Suprapubic skin (tissue), 4 donors: ENCODE measurements at regions not wholly inside any gene's neighbourhood (a gene's known extent, or its start where the extent isn't known, plus 50 kb on each side); places are given as distances from the start of the nearest gene placed in this dataset.
A peak's percentile ranks its signal among the peaks of the same experiment; 100 is the strongest.

Experiments
- DNase-seq, 2 donors: peaks; one replicate each; pipeline ENCODE4 v3.0.0-alpha.2; 2019; ENCODE audit warnings: low spot score in 2 of 2
- H3K27ac ChIP-seq: fragments of 200-600 bp; sonication (generic); one replicate; pipeline ENCODE4 v1.5.1; 2019
- H3K27me3 ChIP-seq: fragments of 200-600 bp; sonication (generic); one replicate; pipeline ENCODE4 v1.5.1; 2019
- H3K36me3 ChIP-seq: fragments of 200-600 bp; sonication (generic); one replicate; pipeline ENCODE4 v1.5.1; 2019
- H3K4me1 ChIP-seq: fragments of 200-600 bp; sonication (generic); one replicate; pipeline ENCODE4 v1.5.1; 2019
- H3K4me3 ChIP-seq: fragments of 200-600 bp; sonication (generic); one replicate; pipeline ENCODE4 v1.5.1; 2019; ENCODE audit warnings: mild to moderate bottlenecking
- H3K9me3 ChIP-seq: fragments of 200-600 bp; sonication (generic); one replicate; pipeline ENCODE4 v1.5.1; 2019
- EP300 ChIP-seq: sonication (generic); formaldehyde crosslinking; IDR thresholded peaks from one replicate; pipeline ENCODE4 v1.6.1; 2017; ENCODE audit warnings: antibody characterized with exemption
- POLR2A ChIP-seq, 2 donors: fragments of 450-650 bp; IDR thresholded peaks; one replicate each; pipeline ENCODE4 v1.6.1; 2017; ENCODE audit warnings: antibody characterized with exemption in 2 of 2, mild to moderate bottlenecking in 2 of 2, moderate library complexity in 2 of 2
- POLR2AphosphoS5 ChIP-seq, 3 donors: sonication (generic); formaldehyde crosslinking; IDR thresholded peaks; one replicate each; pipeline ENCODE4 v1.6.1; 2017; ENCODE audit warnings: antibody characterized with exemption in 3 of 3
- WGBS: methylation state at CpG from one replicate; pipeline ENCODE4 v1.1.5; 2018; 5-methylcytosine and 5-hydroxymethylcytosine counted together
- TF ChIP-seq, protein P1 (sequence below), 2 donors: fragments of 200-600 bp in 1 of 2; fragments of 450-650 bp in 1 of 2; sonication (generic) in 1 of 2; IDR thresholded peaks; one replicate each; pipeline ENCODE4 v1.5.1; 2016 to 2019; ENCODE audit warnings: antibody characterized with exemption in 2 of 2, mild to moderate bottlenecking in 1 of 2, moderate library complexity in 1 of 2

- peak; percentile 26 to 39 for DNase-seq
- H3K4me1 ChIP-seq: peaks cover 16% of the 10 kb centered on the region
- TF ChIP-seq POLR2AphosphoS5 (IDR thresholded peaks at IDR 0.05) (no peak), EP300 (no peak)
- H3K4me3 ChIP-seq: no peak overlapping the region
- no peak overlapping the region for H3K27ac ChIP-seq
- no peaks in the 10 kb centered on the region for H3K36me3 ChIP-seq
- WGBS: 88% methylated on average over 10 of the region's 10 CpGs
- no peaks in the 10 kb centered on the region for H3K9me3 ChIP-seq
- no peaks in the 10 kb centered on the region for H3K27me3 ChIP-seq
Measured at GRCh38 chr15:31474059-31474868, 147.6 kb downstream of the KLF13 start.

DNA sequence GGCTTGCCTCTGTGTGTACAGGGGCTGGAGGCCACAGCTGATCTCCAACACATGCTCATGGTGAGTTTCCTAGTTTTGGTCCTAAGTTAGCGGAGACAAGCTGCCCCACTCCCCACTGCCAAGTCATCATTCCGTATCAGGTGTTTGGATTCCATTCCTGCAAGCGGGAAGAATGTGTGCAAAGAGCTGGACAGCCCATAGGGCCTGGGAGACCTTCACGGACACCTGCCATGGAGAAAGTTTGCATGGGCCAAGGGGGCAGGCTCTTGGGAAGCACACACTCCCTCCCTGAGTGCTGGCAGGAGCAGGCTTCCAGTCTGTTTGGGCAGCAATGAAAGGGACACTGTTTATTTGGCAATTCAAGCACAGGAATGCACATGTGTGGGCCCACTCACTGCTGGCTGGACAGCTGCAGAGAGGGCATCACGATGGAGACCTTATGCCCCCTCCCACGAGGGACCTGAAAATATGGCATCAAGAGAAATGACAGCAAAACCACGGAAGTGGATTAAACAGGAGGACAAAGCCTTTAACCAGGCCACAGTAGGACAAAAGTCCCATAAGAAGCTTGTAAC lies 149.7 kb downstream of the KLF13 start:
- WGBS: 69% methylated on average over 7 of the region's 7 CpGs
- no peaks in the 10 kb centered on the region for H3K27me3 ChIP-seq
- H3K27ac ChIP-seq: no peak overlapping the region
- H3K4me3 ChIP-seq: no peak overlapping the region
- TF ChIP-seq EP300: no peak
- TF ChIP-seq POLR2A (IDR thresholded peaks at IDR 0.05): no peak
- TF ChIP-seq POLR2AphosphoS5 (IDR thresholded peaks at IDR 0.05): no peak
- TF ChIP-seq, protein P1, sequence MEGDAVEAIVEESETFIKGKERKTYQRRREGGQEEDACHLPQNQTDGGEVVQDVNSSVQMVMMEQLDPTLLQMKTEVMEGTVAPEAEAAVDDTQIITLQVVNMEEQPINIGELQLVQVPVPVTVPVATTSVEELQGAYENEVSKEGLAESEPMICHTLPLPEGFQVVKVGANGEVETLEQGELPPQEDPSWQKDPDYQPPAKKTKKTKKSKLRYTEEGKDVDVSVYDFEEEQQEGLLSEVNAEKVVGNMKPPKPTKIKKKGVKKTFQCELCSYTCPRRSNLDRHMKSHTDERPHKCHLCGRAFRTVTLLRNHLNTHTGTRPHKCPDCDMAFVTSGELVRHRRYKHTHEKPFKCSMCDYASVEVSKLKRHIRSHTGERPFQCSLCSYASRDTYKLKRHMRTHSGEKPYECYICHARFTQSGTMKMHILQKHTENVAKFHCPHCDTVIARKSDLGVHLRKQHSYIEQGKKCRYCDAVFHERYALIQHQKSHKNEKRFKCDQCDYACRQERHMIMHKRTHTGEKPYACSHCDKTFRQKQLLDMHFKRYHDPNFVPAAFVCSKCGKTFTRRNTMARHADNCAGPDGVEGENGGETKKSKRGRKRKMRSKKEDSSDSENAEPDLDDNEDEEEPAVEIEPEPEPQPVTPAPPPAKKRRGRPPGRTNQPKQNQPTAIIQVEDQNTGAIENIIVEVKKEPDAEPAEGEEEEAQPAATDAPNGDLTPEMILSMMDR (IDR thresholded peaks at IDR 0.05): no peak
- no peaks in the 10 kb centered on the region for H3K36me3 ChIP-seq
- H3K4me1 ChIP-seq: peaks cover 26% of the 10 kb centered on the region
- no peaks in the 10 kb centered on the region for H3K9me3 ChIP-seq
- DNase-seq: peak; percentile 31 to 47

DNA sequence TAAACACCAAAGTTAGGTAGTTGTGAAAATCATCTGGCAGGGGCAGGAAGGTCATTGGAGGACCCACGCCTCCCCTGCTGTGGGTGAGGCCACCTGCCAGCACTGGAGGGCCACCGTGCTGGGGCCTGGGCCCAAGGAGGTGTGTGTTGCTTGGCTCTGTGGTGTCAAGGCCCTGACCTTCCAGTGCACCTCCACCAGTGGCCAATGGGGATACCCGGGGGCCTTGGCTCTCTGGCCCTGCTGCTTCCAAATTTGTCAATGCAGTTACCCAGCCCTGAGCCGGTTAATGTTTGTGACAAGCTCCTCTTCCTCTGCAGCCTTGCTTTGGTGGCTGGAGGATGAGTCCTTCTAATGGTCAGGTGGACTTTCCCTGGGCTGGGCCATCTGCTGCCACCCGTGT lies 150.2 kb downstream of the KLF13 start:
- DNase-seq: peak; percentile 40 to 67
- WGBS: 65% methylated on average over 4 of the region's 5 CpGs
- Histone ChIP-seq H3K36me3 (no peaks in the 10 kb centered on the region), H3K9me3 (no peaks in the 10 kb centered on the region), H3K27ac (no peak overlapping the region), H3K27me3 (no peaks in the 10 kb centered on the region), H3K4me3 (no peak overlapping the region), H3K4me1 (peaks cover 28% of the 10 kb centered on the region)
- TF ChIP-seq EP300 (no peak), POLR2A (IDR thresholded peaks at IDR 0.05) (no peak), POLR2AphosphoS5 (IDR thresholded peaks at IDR 0.05) (no peak)
- TF ChIP-seq, protein P1 (IDR thresholded peaks at IDR 0.05): no peak

DNA sequence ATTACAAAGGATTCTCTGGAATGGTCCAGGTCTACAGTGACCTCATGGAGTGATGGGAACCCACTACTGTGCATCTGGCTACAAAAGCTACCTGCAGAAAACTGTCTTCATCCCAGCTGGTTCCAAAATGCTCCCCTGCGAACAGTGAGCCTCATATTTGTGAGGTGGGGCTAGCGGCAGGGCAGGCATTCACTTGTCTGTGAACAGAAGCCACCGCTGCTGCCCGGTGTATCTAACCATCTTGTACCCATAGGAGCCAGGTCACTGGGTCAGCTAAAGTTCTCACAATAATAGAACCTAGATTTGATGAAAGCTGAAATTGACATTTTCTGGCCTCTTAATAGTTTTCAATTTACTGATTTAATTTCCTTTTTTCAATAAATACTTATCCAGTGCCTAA lies 150.7 kb downstream of the KLF13 start:
- 100% methylated on average over 4 of the region's 4 CpGs for WGBS
- peaks cover 2% of the 10 kb centered on the region for H3K27me3 ChIP-seq
- TF ChIP-seq POLR2A (IDR thresholded peaks at IDR 0.05): no peak
- no peak for TF ChIP-seq EP300
- TF ChIP-seq, protein P1 (IDR thresholded peaks at IDR 0.05): no peak
- no peak for TF ChIP-seq POLR2AphosphoS5 (IDR thresholded peaks at IDR 0.05)
- peaks cover 31% of the 10 kb centered on the region for H3K4me1 ChIP-seq
- no peaks in the 10 kb centered on the region for H3K9me3 ChIP-seq
- no peak overlapping the region for H3K4me3 ChIP-seq
- no peak overlapping the region for H3K27ac ChIP-seq
- no peaks in the 10 kb centered on the region for H3K36me3 ChIP-seq
- DNase-seq: peak; percentile 53 to 62

DNA sequence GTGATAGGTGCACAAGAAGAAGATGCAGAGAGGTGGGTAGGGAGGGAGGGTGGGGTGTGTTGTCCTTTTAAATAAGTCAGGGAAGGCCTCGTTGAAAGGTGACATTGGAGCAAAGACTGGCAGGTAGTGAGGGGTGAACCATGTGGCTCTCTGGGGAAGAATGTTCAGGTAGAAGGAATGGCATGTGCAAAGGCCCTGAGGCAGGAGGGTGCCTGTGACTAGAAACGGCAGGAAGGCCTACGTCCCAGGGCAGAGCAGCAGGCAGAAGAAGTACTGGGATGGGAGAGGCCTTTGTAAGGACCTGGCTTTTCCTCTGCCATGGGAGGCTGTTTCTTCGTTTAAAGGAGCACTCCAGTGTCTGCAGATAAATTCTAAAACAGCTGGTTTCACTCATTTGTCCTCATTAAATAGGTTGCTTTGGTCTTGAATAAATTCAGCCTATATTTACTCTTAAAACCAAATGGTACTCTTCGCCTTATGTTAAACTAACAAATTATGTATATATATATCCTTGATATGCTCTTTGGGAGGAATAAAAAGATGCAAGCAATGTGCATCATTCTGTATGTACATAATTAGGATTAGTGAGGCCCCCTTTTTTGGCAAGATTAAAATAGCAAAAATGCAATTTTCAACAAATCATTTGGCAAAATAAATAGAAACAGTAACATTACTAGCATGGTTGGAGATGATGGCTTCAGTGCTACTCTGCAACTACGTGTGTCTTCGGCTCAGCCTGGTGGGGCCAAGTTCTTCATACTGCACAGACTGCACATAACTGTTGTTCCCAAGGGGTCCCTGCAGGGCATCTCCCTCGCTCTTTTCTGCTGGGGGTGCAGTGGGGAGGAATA lies 151.4 kb downstream of the KLF13 start:
- TF ChIP-seq, protein P1 (IDR thresholded peaks at IDR 0.05): no peak
- no peak for TF ChIP-seq POLR2A (IDR thresholded peaks at IDR 0.05)
- no peak for TF ChIP-seq POLR2AphosphoS5 (IDR thresholded peaks at IDR 0.05)
- no peak for TF ChIP-seq EP300

More for the DNA sequence above, 151.4 kb downstream of the KLF13 start:
- H3K27ac ChIP-seq: no peak overlapping the region
- H3K9me3 ChIP-seq: no peaks in the 10 kb centered on the region
- WGBS: 88% methylated on average over 8 of the region's 8 CpGs
- peak; percentile 11 to 47 for DNase-seq
- peaks cover 10% of the 10 kb centered on the region for H3K27me3 ChIP-seq
- peaks cover 30% of the 10 kb centered on the region for H3K4me1 ChIP-seq
- H3K4me3 ChIP-seq: no peak overlapping the region
- H3K36me3 ChIP-seq: no peaks in the 10 kb centered on the region
